NCI-H524 (cell line): ENCODE measurements at regions not wholly inside any gene's neighbourhood (a gene's known extent, or its start where the extent isn't known, plus 50 kb on each side); places are given as distances from the start of the nearest gene placed in this dataset.

Source experiments
- DNase-seq, 2 experiments: peaks; one replicate each; lab custom pipeline; 2025; lab: John Stamatoyannopoulos, UW

DNA sequence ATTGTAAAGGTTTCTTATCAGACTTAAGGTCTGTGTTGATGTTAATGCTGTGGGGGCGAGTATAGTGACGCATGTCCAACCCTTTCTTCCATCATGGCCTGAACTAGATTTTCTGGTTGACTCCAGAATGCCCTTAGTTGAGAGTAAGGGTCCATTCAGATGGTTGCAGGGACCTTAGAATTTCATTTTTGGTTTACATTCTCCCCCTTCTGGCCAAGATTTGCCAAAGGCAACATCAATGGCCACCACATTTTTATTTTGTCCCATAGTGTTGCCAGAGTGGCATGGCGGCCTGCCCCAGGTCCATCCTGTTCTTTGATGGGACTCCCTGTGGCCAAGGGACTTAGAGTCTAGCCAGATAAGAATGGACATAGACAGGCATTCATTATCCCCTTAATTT is 368.5 kb downstream of the GPM6A start:
- peak in 1 of 2 experiments; percentile 32 for DNase-seq

DNA sequence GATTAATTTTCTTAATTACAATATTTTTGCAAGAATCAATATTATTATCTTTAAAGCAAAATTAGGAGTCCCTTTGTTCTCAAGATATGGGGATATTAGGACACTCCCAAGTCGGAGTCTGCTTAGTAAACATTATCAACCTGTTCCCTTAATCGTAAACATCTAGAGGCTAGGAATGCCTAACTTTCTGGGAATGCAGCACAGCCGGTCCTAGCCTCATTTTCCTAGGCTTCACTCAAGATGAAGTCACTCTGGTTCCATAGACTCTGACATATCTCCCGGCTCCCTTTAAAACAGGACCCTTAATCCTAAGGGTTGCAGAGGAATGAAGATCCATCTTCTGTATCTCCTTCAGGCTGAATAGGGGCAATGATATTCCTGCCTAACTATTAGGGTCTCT is 367.6 kb downstream of the GPM6A start:
- DNase-seq, result no peak

DNA sequence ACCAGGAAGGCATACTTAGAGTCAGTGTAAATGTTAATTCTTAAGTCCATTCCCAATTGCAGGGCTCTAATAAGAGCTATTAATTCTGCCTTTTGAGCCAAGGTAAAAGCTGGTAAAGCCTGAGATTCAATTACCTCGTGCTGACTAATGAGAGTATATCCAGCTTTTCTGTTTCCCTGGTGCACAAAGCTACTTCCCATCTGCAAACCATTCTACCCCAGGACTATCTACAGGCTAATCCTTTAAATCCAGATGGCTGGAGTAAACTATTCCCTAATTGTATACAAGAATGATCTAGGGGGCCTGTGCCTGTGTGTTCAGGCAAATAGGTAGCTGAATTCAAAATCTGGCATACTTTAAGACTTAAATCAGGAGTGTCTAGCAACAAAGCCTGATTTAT is 365.0 kb downstream of the GPM6A start:
- peak; percentile 60 to 81 for DNase-seq

DNA sequence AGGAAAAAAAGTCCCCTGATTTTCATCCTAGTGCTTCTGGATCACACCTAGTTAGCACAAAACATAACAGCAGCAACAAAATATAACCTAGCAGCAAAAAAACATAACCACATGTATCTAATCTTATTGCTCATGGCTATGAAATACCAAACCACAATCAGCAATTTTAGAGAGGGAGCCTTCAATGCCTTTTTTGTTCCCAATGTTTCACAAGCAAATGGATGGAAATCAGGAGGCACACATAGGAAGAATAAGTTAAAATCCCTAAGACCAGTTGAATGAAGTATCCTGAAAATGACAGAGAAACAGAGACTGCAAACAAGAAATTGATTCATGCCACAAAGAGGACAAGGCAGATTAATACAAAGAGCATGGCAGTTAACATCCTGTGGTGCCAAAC is 361.6 kb downstream of the GPM6A start:
- DNase-seq, result no peak

DNA sequence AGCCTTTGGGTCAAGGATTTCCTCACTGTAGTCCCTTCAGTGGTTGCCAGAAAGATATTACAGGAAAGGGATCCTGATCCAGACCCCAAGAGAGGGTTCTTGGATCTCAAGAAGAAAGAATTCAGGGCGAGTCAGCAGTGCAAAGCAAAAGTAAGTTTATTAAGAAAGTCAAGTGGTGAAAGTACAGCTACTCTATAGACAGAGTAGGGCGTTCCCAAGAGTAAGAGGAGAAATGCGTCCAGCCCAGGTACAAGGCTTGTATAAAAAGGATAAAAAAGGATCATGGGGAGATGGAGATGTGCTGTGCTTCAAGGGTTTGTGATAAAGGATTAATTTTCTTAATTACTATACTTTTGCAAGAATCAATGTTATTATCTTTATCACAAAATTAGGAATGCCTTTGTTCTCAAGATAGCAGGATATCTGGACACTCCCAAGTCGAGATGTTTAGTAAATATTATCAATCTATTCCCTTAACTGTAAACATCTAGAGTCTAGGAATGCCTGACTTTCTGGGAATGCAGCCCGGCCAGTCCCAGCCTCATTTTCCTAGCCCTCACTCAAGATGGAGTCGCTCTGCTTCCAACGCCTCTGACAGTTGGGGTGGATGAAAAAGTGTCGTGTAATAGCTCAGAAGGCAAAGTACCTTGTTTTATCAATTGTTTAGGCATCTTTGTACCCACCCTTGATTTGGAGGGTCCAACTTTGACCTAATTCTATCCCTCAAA is 360.7 kb downstream of the GPM6A start:
- DNase-seq, result no peak

DNA sequence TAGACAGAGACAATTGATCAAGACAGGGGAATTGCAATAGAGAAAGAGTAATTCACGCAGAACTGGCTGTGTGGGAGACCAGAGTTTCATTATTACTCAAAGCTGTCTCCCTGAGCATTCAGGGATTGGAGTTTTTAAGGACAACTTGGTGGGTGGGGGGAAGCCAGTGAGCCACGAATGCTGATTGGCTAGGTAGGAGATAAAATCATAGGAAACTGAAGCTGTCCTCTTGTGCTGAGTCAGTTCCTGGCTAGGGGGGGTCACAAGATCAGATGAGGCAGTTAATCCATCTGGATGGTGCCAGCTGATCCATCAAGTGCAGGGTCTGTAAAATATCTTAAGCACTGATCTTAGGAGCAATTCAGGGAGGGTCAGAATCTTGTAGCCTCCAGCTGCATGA is 358.6 kb downstream of the GPM6A start:
- DNase-seq, result peak; percentile 40 to 68

DNA sequence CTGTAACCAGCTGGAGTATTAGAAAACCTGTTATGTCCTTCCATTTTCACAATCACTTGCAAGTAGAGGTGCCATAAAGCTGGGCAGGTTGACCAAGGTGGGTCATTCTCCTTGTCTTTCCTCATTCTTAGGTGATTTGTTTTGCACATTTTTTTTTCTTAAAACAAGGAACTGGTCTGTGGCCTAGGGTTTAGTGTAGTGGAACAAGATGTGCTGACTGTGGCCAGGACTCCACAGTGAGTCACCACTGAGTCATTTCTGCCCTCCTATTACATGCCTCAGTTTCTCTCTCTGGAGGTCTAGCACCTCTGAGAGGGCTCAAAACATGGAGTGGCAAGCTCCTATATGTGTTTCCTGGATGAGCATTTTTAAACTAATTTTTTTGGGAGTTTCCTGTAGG is 355.9 kb downstream of the GPM6A start:
- DNase-seq, result no peak

DNA sequence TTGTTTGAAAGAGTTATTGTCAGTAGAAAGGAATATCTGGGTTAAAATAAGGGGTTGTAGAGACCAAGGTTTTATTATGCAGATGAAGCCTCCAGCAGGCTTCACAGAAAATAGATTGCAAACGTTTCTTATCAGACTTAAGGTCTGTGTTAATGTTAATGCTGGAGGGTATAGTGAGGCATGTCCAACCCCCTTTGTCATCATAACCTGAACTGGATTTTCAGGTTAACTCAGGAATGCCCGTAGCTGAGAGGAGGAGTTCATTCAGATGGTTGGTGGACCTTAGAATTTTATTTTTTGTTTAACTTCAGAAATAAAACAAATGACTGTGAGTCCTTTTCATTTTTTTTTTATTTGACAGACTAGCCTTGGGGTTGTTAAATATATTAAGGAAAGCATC is 354.1 kb downstream of the GPM6A start:
- no peak for DNase-seq

DNA sequence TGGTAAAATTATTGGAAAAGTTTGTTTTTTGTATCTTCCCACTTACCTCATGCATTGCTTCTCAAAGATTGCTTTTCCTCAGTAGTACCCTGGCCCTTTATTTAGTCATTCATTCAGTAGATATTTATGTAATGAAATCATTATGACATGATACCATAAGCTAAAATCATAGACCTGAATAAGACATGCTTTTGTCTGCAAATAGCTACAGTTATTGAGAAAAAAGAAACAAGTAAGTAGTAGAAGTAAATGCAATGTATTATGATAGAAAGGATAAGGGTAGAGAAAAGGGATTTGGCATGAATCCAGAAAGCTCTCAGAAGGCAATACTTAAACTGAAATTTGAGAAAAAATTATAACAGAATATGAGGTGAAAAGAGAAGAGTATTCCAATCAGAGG is 352.5 kb downstream of the GPM6A start:
- no peak for DNase-seq

DNA sequence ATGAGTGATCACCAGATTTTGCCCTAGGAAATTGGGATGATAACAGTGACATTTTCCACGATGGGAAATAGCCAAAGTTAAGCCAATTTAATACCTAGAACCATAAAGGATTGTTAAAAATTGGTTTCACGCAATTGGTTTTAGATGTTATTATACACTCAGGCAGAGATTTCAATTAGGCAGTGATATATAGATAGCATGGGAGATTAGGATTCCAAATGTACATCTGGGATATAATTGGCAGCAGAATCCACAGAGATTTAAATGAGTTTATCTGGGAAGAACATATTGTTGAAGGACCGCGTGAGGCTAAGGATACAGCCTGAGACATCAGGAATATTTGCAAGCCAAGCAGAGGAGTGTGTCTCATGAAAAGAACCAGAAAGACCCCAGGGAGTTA is 351.6 kb downstream of the GPM6A start:
- DNase-seq, result peak in 1 of 2 experiments; percentile 49

DNA sequence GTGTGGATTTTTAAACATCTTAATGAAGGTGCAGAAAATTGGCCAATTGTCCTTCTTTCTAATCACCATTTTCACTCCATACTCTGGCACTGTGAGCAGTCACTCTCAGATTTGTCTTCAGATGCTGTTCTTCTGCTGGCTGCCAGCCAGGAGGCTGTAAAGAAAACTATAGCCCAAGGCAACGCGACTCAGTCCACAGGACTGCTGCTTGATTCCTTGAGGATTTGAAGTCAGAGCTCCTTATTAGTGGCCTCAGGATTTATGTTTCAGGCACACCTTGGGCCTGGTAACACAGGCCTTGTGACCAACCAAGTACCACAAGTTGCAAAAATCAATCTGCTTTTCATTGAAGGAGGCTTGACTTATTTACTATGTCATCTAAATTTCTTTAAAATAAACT is 342.6 kb downstream of the GPM6A start:
- DNase-seq, result peak in 1 of 2 experiments; percentile 15

DNA sequence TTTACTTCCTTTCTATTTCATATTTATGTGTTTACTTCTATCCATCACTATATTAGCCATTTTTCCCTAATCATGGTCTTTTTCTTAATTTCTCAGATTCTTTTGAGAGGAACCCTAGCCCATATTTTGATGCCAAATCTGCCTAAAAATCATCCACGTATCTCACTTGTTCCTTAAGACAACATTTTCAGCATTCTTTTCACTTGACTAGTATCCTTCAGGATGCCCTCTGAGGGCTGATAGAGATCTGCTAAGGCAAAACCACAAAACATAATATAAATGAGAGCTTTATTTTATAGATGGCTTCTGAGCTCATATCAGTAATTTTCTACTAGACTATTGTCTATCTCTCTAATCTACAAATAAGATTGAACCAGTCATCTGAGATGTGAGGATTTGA is 341.9 kb downstream of the GPM6A start:
- DNase-seq, result no peak

DNA sequence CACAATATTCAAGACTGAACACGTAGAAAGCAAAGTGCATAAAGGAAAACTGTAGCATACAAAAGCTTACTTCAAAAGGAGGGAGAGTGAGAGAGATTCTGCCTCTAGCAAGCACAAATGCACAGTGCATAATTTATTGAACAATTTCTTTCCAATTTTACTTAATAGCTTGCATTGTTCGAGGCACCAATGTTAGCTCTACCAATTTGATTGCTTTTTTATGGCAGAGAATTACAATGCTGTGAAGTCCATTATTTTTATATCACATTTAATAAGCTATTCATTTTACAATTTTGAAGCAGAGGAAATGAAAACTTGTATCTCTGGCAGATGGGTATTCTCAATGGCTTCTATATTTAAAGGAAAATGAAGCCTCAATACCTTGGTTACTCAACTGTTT is 331.7 kb downstream of the GPM6A start:
- no peak for DNase-seq

DNA sequence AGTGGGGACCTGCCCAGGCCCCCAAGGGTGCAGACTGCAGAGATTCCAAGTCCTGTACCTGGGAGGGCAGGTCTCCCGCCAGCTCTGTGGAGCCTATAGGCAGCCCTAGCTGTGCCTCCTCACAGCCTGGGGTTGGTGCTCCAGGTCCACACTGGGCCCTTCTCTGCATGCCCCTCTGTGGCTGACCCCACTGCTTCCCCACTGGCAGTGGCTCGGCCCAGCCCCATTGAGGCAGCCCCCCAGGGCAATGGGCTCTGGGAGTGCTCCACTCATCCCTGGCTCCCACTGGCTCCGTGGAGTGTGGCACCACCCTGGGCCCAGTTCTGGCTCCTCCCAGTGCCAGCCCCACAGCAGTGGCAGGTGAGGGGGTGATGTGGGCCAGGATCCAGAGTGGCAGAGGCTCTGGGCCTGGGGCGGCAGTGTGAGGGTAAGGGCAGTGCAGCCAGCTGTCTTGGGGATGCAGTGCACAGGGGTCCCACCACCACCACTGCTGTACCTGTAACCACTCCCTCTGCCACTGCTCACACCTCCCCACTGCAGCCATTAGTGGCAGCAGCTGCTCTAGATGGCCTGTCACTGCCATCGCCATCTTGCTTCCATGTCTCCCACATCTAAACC is 312.2 kb downstream of the GPM6A start:
- no peak for DNase-seq

DNA sequence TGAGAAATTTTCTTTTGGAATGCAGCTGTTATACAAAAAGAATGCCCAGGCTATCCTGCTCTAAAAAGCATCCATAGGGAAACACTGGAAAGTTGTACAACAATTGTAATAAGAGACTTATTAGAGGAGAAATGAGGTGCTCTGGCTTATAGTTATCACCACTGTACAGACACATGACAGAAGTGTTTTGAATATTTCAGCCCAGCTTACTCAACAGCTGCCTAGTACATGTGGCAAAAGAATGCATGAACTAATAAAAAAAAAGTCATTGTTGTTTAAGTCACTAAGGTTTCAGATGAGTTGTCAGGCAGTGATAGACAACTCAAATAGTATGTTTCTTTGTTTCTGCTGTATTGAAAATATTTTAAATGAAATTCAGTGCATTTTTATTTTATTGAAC is 307.7 kb downstream of the GPM6A start:
- DNase-seq, result peak in 1 of 2 experiments; percentile 1

DNA sequence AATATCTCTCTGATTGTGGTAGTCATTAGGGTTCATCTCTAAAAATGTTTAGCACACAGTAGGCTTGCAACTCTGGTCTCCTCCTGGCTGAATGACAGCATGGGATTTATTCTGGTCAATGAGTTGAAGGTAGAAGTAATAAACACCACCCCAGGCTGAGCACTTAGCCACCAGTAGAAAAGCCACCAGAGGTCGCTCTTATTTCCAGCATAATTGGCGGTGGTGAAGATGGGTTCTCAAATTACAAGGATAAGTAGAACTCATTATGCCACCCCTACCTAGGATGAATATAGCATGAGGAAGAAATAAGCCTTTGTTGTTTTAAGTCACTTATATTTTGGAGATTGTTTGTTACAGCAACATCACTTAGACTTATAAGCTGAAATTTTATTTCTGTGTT is 302.7 kb downstream of the GPM6A start:
- peak in 1 of 2 experiments; percentile 53 for DNase-seq

DNA sequence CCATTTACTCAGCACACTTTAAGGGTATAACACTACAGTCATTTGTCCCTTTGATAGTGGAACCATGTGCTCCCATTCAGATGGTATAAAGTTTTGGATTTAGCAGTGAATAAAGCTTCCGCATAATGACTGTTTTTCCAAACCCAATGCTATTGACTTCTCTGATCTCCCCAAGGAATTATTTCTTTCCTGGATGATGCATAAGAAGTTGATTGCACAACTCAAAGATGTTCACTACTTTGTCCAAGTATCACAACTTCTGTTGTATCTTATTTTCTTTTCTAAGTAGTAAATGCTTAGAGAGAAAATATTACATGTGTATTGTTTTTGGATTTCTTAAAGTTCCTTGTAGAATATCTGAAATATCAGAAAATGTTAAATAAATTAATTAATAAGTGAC is 300.2 kb downstream of the GPM6A start:
- no peak for DNase-seq

DNA sequence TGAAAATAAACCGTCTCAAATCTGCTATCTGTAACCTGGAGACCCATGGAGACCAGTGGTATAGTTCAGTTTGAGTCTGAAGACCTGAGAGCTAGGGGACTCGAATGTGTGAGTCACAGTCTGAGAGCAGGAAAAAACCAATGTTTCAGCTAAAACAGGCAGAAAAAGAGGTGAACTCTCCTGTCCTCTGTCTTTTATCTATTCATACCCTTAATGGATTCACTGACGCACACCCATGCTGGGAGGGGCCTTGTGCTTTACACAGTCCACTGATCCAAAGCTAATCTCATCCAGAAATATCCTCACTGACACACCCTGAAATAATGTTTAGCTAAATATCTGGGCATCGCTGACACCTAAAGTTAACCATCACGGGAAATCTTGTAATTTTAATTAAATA is 297.9 kb downstream of the GPM6A start:
- no peak for DNase-seq

DNA sequence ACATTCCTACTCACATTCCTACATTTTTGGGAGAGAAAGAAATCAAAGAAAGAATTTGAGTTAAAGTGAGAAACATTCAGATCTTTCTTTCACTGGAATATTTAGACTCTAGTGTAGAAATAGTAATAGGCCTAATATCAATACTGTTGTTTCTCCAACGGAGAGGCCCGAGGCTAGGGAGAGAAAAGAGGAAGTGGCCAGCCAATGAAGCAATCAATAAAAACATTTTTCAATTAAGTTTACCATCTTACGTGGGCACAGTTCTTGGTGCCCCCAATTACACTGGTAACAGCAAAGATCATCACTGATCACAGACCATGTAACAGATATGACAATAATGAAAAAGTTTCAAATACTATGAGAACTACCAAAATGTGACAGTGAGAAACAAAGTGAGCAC is 281.4 kb downstream of the GPM6A start:
- DNase-seq, result no peak

DNA sequence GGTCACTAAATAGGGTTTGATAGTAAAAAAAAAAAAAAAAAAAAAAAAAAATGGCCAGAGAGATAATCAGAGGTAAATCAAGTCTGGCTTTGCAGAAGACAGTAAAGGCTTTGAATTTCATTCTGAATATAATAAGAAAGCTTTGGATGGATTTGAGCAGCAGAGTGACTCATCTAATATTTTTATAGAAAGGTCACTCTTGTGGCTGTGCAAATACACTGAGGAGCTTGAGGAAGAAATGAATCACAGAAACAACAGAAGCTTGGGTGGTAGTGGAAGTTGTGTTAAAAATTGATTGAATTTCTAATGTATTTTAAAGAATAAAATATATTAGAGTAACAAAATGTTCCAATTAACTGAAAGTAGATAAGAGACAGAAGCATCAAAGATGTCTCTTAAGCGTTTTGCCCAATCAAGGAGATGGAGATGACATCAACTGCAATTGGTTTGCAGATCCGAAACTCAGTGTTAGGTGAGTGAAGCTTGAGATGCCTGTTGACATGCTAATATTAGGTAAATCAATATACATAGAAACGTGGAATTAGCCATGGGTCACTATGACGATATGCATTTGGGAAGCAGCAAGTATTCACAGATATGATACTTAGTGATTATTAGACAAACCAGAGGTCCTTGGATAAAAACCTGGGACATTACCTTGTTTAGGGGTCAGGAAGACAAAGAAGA is 280.5 kb downstream of the GPM6A start:
- no peak for DNase-seq

DNA sequence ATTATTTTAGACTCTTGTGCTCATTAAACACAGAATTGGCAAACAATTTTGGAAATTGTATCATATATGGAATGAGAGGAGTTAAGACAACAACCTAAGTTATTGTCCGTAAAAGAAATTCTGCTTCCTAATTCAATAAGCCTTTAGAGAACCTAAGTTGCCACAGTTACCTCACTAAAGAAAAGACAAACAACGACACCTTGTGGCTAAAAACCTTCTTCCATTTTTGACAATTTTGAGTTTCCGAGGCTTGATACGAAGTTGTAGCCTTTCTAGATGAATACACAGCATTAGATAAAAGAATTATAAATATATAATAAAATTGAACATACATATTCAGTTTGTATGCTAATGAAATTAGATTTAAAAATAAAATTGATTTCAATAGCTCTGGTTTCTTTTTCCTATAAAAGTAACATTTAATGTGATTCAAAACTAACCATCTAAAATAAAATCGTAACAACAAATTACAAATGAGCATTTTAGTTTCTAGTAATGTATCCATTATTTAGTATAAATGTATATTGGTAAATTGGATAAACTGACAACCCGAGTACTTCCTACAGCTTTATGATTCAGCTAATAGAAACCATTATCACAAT is 275.1 kb downstream of the GPM6A start:
- peak; percentile 21 to 72 for DNase-seq

DNA sequence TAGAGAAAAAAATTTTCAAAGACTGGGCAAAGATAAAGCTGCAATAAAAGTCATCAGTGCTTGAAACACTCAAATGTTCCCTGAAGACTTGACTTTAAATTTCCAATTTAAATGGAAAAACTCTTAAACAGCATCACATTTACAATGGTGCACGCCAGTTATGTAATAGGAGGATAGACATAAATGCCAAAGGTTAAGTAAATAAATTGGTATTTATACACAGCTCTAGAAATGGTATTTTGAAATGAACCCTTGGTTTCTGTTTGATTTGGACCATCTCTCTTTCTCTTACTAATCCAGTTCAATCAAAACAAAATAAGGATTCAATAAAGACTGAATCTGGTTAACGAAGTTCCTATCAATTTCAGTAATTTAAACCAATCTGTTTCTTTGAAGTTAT is 272.6 kb downstream of the GPM6A start:
- DNase-seq, result no peak

DNA sequence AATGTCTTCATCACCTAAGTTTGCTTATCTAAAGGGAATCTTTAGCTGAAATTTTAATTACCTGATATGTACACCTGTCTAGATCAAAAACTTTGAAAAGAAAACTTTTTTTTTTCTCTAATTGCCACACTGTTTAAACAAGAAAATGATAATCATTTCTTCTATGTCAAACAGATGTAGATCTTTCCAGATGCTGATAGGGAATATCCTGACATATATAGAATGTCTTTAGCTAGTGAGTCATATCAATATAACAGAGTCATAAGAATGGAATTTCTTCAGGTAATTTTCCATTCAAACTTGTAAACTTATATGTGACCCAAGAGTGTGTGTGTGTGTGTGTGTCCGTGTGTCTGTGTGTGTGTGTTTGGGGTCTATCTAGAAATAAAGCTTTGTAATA is 271.9 kb downstream of the GPM6A start:
- DNase-seq, result no peak
